Caco-2 (cell line): ENCODE measurements at regions not wholly inside any gene's neighbourhood (a gene's known extent, or its start where the extent isn't known, plus 50 kb on each side); places are given as distances from the start of the nearest gene placed in this dataset.
"Not testable (repeated sequence)": the region's sequence is repeated elsewhere in the genome, so short reads cannot be mapped to it uniquely, and the experiment has no call there.

Experiments
- BruUV-seq: library from RNA; stranded (reverse); fragments of 400-500 nt; replicated peaks from 2 replicates; lab custom pipeline; 2021; lab: Mats Ljungman, UMichigan
- CTCF ChIA-PET: fragments of 300-600 bp; sonication (Branson Sonifier 250); formaldehyde crosslinking; loops from one replicate; lab custom pipeline; 2022; ENCODE audit warnings: antibody characterized with exemption; lab: Charles Lee
- POLR2A ChIA-PET: fragments of 300-600 bp; sonication (Branson Sonifier 250); formaldehyde crosslinking; loops from one replicate; lab custom pipeline; 2022; ENCODE audit warnings: antibody characterized with exemption; lab: Charles Lee
- DNase-seq, 2 experiments: peaks; one replicate each; pipeline versions ENCODE4 v3.0.0 to v3.0.0-alpha.2; 2020 to 2022
- H3K27me3 ChIP-seq: replicated peaks from 2 replicates; pipeline ENCODE4 v1.6.0; 2011; ENCODE audit warnings: low read length; ENCODE audit not compliant: control insufficient read depth, insufficient read depth
- H3K36me3 ChIP-seq: 2 replicates; pipeline ENCODE4 v1.5.1; 2011; ENCODE audit warnings: low read length; ENCODE audit not compliant: control insufficient read depth, insufficient read depth
- H3K4me1 ChIP-seq: fragments of 250-450 bp; sonication (Bioruptor Pico); 2 replicates; pipeline ENCODE4 v1.5.1; 2020; ENCODE audit warnings: mild to moderate bottlenecking
- H3K4me3 ChIP-seq: 2 replicates; pipeline ENCODE4 v1.5.1; 2011; ENCODE audit warnings: low read depth, mild to moderate bottlenecking, control low read depth, low read length
- H3K9me3 ChIP-seq: fragments of 250-450 bp; sonication (Bioruptor Pico); 2 replicates; pipeline ENCODE4 v1.5.1; 2020; ENCODE audit warnings: mild to moderate bottlenecking, moderate library complexity
- H3K27ac Mint-ChIP-seq: one replicate; pipeline ENCODE4 v1.8.0; 2022; ENCODE audit warnings: mixed read lengths; ENCODE audit not compliant: unreplicated experiment
- H3K27me3 Mint-ChIP-seq: one replicate; pipeline ENCODE4 v1.8.0; 2022; ENCODE audit warnings: mixed read lengths; ENCODE audit not compliant: insufficient read depth, unreplicated experiment
- H3K36me3 Mint-ChIP-seq: one replicate; pipeline ENCODE4 v1.8.0; 2022; ENCODE audit warnings: mild to moderate bottlenecking, mixed read lengths; ENCODE audit not compliant: insufficient read depth, unreplicated experiment
- H3K4me1 Mint-ChIP-seq: one replicate; pipeline ENCODE4 v1.8.0; 2022; ENCODE audit warnings: low read depth, mixed read lengths; ENCODE audit not compliant: unreplicated experiment
- H3K4me3 Mint-ChIP-seq: one replicate; pipeline ENCODE4 v1.8.0; 2022; ENCODE audit warnings: mild to moderate bottlenecking, moderate library complexity, mixed read lengths; ENCODE audit not compliant: unreplicated experiment
- H3K9me3 Mint-ChIP-seq: one replicate; pipeline ENCODE4 v1.8.0; 2022; ENCODE audit warnings: mixed read lengths; ENCODE audit not compliant: unreplicated experiment
- intact Hi-C: fragments of 100-400 bp; cut with micrococcal nuclease; formaldehyde crosslinking; loops from one replicate; pipeline ENCODE4 v1.10.0; 2022; ENCODE audit not compliant: unreplicated experiment
- TF ChIP-seq, protein P1 (sequence below), 2 experiments: fragments of 200-600 bp in 1 of 2; IDR thresholded peaks; 1 replicate in 1 of 2; 2 replicates in 1 of 2; pipeline versions ENCODE4 v1.5.1 to v1.8.0; 2011 to 2022; ENCODE audit warnings: antibody characterized with exemption in 1 of 2, control low read depth in 1 of 2, inconsistent platforms in 1 of 2, low read depth in 1 of 2, low read length in 1 of 2, mild to moderate bottlenecking in 1 of 2, moderate library complexity in 1 of 2; ENCODE audit not compliant: insufficient read depth in 1 of 2, severe bottlenecking in 1 of 2, unreplicated experiment in 1 of 2

GRCh38 chr17:55990332-55991006 is 162.8 kb upstream of the ANKFN1 start:
- ChIA-PET POLR2A (no interaction called here), CTCF (no interaction called here)
- H3K36me3 ChIP-seq: no peaks in the 10 kb centered on the region
- Mint-ChIP-seq H3K4me3 (no peak overlapping the region), H3K36me3 (no peaks in the 10 kb centered on the region), H3K4me1 (no peaks in the 10 kb centered on the region), H3K27ac (no peak overlapping the region), H3K9me3 (peaks cover 18% of the 10 kb centered on the region), H3K27me3 (peaks cover 7% of the 10 kb centered on the region)
- DNase-seq: no peak
- no peaks in the 10 kb centered on the region for H3K4me1 ChIP-seq
- BruUV-seq: no TSS peak
- peaks cover 5% of the 10 kb centered on the region; the same call in 1 of the 2 replicates for H3K9me3 ChIP-seq
- intact Hi-C loops: no loop called here
- H3K27me3 ChIP-seq: no peaks in the 10 kb centered on the region; the same call in 1 of the 2 replicates
- TF ChIP-seq, protein P1, sequence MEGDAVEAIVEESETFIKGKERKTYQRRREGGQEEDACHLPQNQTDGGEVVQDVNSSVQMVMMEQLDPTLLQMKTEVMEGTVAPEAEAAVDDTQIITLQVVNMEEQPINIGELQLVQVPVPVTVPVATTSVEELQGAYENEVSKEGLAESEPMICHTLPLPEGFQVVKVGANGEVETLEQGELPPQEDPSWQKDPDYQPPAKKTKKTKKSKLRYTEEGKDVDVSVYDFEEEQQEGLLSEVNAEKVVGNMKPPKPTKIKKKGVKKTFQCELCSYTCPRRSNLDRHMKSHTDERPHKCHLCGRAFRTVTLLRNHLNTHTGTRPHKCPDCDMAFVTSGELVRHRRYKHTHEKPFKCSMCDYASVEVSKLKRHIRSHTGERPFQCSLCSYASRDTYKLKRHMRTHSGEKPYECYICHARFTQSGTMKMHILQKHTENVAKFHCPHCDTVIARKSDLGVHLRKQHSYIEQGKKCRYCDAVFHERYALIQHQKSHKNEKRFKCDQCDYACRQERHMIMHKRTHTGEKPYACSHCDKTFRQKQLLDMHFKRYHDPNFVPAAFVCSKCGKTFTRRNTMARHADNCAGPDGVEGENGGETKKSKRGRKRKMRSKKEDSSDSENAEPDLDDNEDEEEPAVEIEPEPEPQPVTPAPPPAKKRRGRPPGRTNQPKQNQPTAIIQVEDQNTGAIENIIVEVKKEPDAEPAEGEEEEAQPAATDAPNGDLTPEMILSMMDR (IDR thresholded peaks at IDR 0.05; ENCODE audit: insufficient read depth in 1 of 2, low read depth in 1 of 2, low read length in 1 of 2, severe bottlenecking in 1 of 2, unreplicated experiment in 1 of 2): no peak
- no peak overlapping the region for H3K4me3 ChIP-seq

DNA sequence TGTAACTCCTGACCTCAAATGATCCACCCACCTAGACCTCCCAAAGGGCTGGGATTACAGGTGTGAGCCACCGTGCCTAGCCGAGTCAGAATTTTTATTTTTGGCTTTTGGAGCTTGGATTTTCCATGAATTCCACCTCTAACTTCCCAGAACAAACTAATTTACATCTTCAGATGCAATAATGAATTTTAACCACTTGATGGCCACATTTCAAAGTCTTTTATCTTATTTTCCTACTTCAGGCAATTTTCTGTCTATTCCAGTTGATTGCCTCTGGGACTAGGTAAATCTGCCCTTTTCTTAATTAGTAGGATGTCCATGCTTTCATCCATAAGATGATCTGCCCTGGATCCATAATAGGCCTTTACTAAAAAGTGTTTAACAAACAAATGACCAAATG is 156.4 kb upstream of the ANKFN1 start:
- Histone ChIP-seq H3K27me3 (no peaks in the 10 kb centered on the region), H3K36me3 (no peaks in the 10 kb centered on the region), H3K9me3 (peaks cover 5% of the 10 kb centered on the region; the same call in 1 of the 2 replicates), H3K4me1 (no peaks in the 10 kb centered on the region), H3K4me3 (no peak overlapping the region)
- Mint-ChIP-seq H3K27ac (no peak overlapping the region), H3K4me1 (no peaks in the 10 kb centered on the region), H3K27me3 (no peaks in the 10 kb centered on the region), H3K36me3 (no peaks in the 10 kb centered on the region), H3K9me3 (peaks cover 20% of the 10 kb centered on the region), H3K4me3 (no peak overlapping the region)
- ChIA-PET CTCF (no interaction called here), POLR2A (no interaction called here)
- no peak for DNase-seq
- no TSS peak for BruUV-seq
- intact Hi-C loops: loop anchor here (2.0 kb wide), 1 partner anchor 322 kb away; no protein-coding TSS in a partner anchor
- TF ChIP-seq, protein P1 (IDR thresholded peaks at IDR 0.05; ENCODE audit: insufficient read depth in 1 of 2, low read depth in 1 of 2, low read length in 1 of 2, severe bottlenecking in 1 of 2, unreplicated experiment in 1 of 2): no peak

DNA sequence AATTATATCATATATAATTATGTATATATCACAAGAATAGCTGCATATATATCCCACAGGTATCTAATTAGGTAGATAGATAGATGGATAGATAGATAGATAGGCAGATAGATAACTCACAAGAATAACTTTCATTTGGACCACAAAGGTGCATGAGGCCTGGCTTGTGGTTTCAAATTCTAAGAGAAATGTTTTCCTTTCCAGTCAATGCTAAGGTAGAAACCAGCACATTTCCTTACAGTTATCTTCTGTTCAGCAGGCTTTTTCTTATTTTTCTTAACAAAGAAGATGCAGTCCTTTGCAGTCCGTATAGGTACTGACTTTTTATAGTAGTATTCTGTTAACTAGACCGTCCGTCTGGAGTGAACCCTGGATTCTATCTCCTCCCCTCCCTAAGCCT is 152.9 kb upstream of the ANKFN1 start:
- no peaks in the 10 kb centered on the region for H3K9me3 ChIP-seq
- Mint-ChIP-seq H3K27ac (no peak overlapping the region), H3K36me3 (no peaks in the 10 kb centered on the region), H3K4me1 (no peaks in the 10 kb centered on the region), H3K4me3 (no peak overlapping the region), H3K9me3 (peaks cover 13% of the 10 kb centered on the region), H3K27me3 (no peaks in the 10 kb centered on the region)
- no peak for DNase-seq
- no peaks in the 10 kb centered on the region for H3K27me3 ChIP-seq
- ChIA-PET POLR2A (no interaction called here), CTCF (no interaction called here)
- no peak overlapping the region for H3K4me3 ChIP-seq
- no peaks in the 10 kb centered on the region for H3K4me1 ChIP-seq
- no TSS peak for BruUV-seq
- TF ChIP-seq, protein P1 (IDR thresholded peaks at IDR 0.05; ENCODE audit: insufficient read depth in 1 of 2, low read depth in 1 of 2, low read length in 1 of 2, severe bottlenecking in 1 of 2, unreplicated experiment in 1 of 2): no peak
- intact Hi-C loops: no loop called here
- H3K36me3 ChIP-seq: no peaks in the 10 kb centered on the region

DNA sequence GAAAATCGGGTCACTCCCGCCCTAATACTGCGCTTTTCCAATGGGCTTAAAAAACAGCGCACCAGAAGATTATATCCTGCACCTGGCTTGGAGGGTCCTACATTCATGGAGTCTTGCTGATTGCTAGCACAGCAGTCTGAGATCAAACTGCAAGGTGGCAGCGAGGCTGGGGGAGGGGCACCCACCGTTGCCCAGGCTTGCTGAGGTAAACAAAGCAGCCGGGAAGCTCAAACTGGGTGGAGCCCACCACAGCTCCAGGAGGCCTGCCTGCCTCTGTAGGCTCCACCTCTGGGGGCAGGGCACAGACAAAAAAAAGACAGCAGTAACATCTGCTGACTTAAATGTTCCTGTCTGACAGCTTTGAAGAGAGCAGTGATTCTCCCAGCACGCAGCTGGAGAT is 150.6 kb upstream of the ANKFN1 start:
- DNase-seq, H3K4me3 Mint-ChIP-seq, POLR2A ChIA-PET, H3K4me3 ChIP-seq, H3K27me3 Mint-ChIP-seq, H3K27me3 ChIP-seq, intact Hi-C loops, H3K4me1 ChIP-seq, CTCF ChIA-PET, BruUV-seq, H3K4me1 Mint-ChIP-seq, H3K9me3 ChIP-seq, H3K36me3 Mint-ChIP-seq, H3K36me3 ChIP-seq, H3K27ac Mint-ChIP-seq: not testable (repeated sequence)
- peaks cover 10% of the 10 kb centered on the region for H3K9me3 Mint-ChIP-seq
